ENCODE measurements at regions not wholly inside any gene's neighbourhood (a gene's known extent, or its start where the extent isn't known, plus 50 kb on each side); places are given as distances from the start of the nearest gene placed in this dataset.

GRCh38 chr18:53755914-53756609, 468.4 kb downstream of the MBD2 start:
- Histone ChIP-seq H3K9ac (ENCODE audit: low read length) (no peak overlapping the region), H3K27ac (ENCODE audit: low read length) (no peak overlapping the region), H3K36me3 (replicated peaks; ENCODE audit: low read depth, low read length) (no peaks in the 10 kb centered on the region), H4K20me1 (ENCODE audit: insufficient read depth, low read length) (no peaks in the 10 kb centered on the region), H3K4me2 (ENCODE audit: low read length) (no peak overlapping the region), H3K9me3 (ENCODE audit: insufficient read depth, low read length) (no peaks in the 10 kb centered on the region), H2AFZ (ENCODE audit: low read depth, low read length) (no peak overlapping the region), H3K4me3 (ENCODE audit: low read length) (no peak overlapping the region), H3K27me3 (ENCODE audit: low read depth, low read length) (no peaks in the 10 kb centered on the region), H3K4me1 (ENCODE audit: low read length) (no peaks in the 10 kb centered on the region), H3K79me2 (ENCODE audit: low read length) (no peaks in the 10 kb centered on the region)
- TF ChIP-seq CTCF (IDR thresholded peaks at IDR 0.05; ENCODE audit: low read depth, low read length) (no peak), EZH2phosphoT487 (IDR thresholded peaks at IDR 0.05; ENCODE audit: low read depth) (no peak)

GRCh38 chr18:53754154-53754553, 470.3 kb downstream of the MBD2 start:
- no peak for TF ChIP-seq CTCF (IDR thresholded peaks at IDR 0.05; ENCODE audit: low read depth, low read length)
- TF ChIP-seq EZH2phosphoT487 (IDR thresholded peaks at IDR 0.05; ENCODE audit: low read depth) = no peak
- H3K79me2 ChIP-seq (ENCODE audit: low read length) = no peaks in the 10 kb centered on the region
- H3K4me1 ChIP-seq (ENCODE audit: low read length) = no peaks in the 10 kb centered on the region
- H3K36me3 ChIP-seq (replicated peaks; ENCODE audit: low read depth, low read length) = no peaks in the 10 kb centered on the region
- H3K4me3 ChIP-seq (ENCODE audit: low read length) = no peak overlapping the region
- H3K27ac ChIP-seq (ENCODE audit: low read length) = no peak overlapping the region
- no peaks in the 10 kb centered on the region for H4K20me1 ChIP-seq (ENCODE audit: insufficient read depth, low read length)
- no peak overlapping the region for H3K9ac ChIP-seq (ENCODE audit: low read length)
- no peaks in the 10 kb centered on the region for H3K9me3 ChIP-seq (ENCODE audit: insufficient read depth, low read length)
- H3K27me3 ChIP-seq (ENCODE audit: low read depth, low read length) = no peaks in the 10 kb centered on the region
- no peak overlapping the region for H2AFZ ChIP-seq (ENCODE audit: low read depth, low read length)
- no peak overlapping the region for H3K4me2 ChIP-seq (ENCODE audit: low read length)

GRCh38 chr18:53753601-53754000, 470.9 kb downstream of the MBD2 start:
- H3K79me2 ChIP-seq (ENCODE audit: low read length) = no peaks in the 10 kb centered on the region
- H3K27ac ChIP-seq (ENCODE audit: low read length) = no peak overlapping the region
- no peaks in the 10 kb centered on the region for H3K27me3 ChIP-seq (ENCODE audit: low read depth, low read length)
- H3K9me3 ChIP-seq (ENCODE audit: insufficient read depth, low read length) = no peaks in the 10 kb centered on the region
- H3K4me1 ChIP-seq (ENCODE audit: low read length) = no peaks in the 10 kb centered on the region
- no peak overlapping the region for H3K4me2 ChIP-seq (ENCODE audit: low read length)
- no peaks in the 10 kb centered on the region for H4K20me1 ChIP-seq (ENCODE audit: insufficient read depth, low read length)
- TF ChIP-seq CTCF (IDR thresholded peaks at IDR 0.05; ENCODE audit: low read depth, low read length) (no peak), EZH2phosphoT487 (IDR thresholded peaks at IDR 0.05; ENCODE audit: low read depth) (no peak)
- no peak overlapping the region for H2AFZ ChIP-seq (ENCODE audit: low read depth, low read length)
- H3K4me3 ChIP-seq (ENCODE audit: low read length) = no peak overlapping the region
- H3K36me3 ChIP-seq (replicated peaks; ENCODE audit: low read depth, low read length) = no peaks in the 10 kb centered on the region
- H3K9ac ChIP-seq (ENCODE audit: low read length) = no peak overlapping the region

GRCh38 chr18:53752781-53753367, 471.6 kb downstream of the MBD2 start:
- Histone ChIP-seq H3K4me2 (ENCODE audit: low read length) (no peak overlapping the region), H3K36me3 (replicated peaks; ENCODE audit: low read depth, low read length) (no peaks in the 10 kb centered on the region), H3K27ac (ENCODE audit: low read length) (no peak overlapping the region), H4K20me1 (ENCODE audit: insufficient read depth, low read length) (no peaks in the 10 kb centered on the region), H2AFZ (ENCODE audit: low read depth, low read length) (no peak overlapping the region), H3K27me3 (ENCODE audit: low read depth, low read length) (no peaks in the 10 kb centered on the region), H3K4me1 (ENCODE audit: low read length) (no peaks in the 10 kb centered on the region), H3K9ac (ENCODE audit: low read length) (no peak overlapping the region), H3K79me2 (ENCODE audit: low read length) (no peaks in the 10 kb centered on the region), H3K4me3 (ENCODE audit: low read length) (no peak overlapping the region), H3K9me3 (ENCODE audit: insufficient read depth, low read length) (no peaks in the 10 kb centered on the region)
- no peak for TF ChIP-seq CTCF (IDR thresholded peaks at IDR 0.05; ENCODE audit: low read depth, low read length)
- TF ChIP-seq EZH2phosphoT487 (IDR thresholded peaks at IDR 0.05; ENCODE audit: low read depth) = no peak
